GM12878 (cell line): ENCODE measurements at regions not wholly inside any gene's neighbourhood (a gene's known extent, or its start where the extent isn't known, plus 50 kb on each side); places are given as distances from the start of the nearest gene placed in this dataset.

Experiments
- ATF7 ChIP-seq: fragments of 450-650 bp; IDR thresholded peaks from 2 replicates; pipeline ENCODE4 v1.6.1; 2016; ENCODE audit warnings: low read depth, mild to moderate bottlenecking
- MYC ChIP-seq: IDR thresholded peaks from 2 replicates; pipeline ENCODE4 v1.6.1; 2011; ENCODE audit warnings: mild to moderate bottlenecking, low read length, moderate library complexity, inconsistent platforms; ENCODE audit not compliant: insufficient read depth, insufficient replicate concordance, insufficient read length, severe bottlenecking
- NFYB ChIP-seq: IDR thresholded peaks from 2 replicates; pipeline ENCODE4 v1.6.1; 2011; ENCODE audit warnings: low read depth, mild to moderate bottlenecking, low read length, improper control_type of control experiment, moderate library complexity; ENCODE audit not compliant: insufficient read depth
- SPI1 ChIP-seq: IDR thresholded peaks from 2 replicates; pipeline ENCODE4 v1.6.1; 2011; ENCODE audit warnings: low read depth, mild to moderate bottlenecking, low read length, moderate library complexity, borderline replicate concordance; ENCODE audit not compliant: insufficient read depth
- TAF1 ChIP-seq: IDR thresholded peaks from 2 replicates; pipeline ENCODE4 v1.6.1; 2011; ENCODE audit warnings: mild to moderate bottlenecking, low read depth, low read length, borderline replicate concordance
- TF ChIP-seq, protein P1 (sequence below): fragments of 450-650 bp; IDR thresholded peaks from 2 replicates; pipeline ENCODE4 v1.6.1; 2016; ENCODE audit warnings: mild to moderate bottlenecking
- TF ChIP-seq, protein P2 (sequence below): fragments of 450-650 bp; formaldehyde crosslinking; IDR thresholded peaks from 2 replicates; pipeline ENCODE4 v1.5.0; 2022; ENCODE audit warnings: mild to moderate bottlenecking, missing genetic modification characterization
- TF ChIP-seq, protein P3 (sequence below): IDR thresholded peaks from 2 replicates; pipeline ENCODE4 v1.6.1; 2011; ENCODE audit warnings: low read depth, low read length, improper control_type of control experiment, borderline replicate concordance

DNA sequence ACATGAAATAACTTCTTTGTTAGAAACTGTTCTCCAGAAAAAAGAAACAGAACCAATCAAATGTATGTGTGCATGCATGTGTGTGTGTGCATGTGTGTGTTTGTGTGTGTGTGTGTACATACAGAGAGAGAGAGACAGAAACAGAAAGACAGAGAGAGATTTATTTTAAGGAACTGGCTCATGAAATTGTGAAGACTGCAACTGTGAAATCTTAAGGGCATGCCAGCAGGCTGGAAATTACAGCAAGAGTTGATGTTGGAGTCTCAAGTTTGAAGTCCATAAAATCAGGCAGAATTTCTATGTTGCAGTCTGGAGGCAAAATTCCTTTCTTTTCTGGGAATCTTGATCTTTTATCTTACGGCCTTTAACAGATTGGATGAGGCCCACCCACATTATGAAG lies 168.9 kb upstream of the CDH20 start:
- TF ChIP-seq SPI1 (no peak), NFYB (no peak), ATF7 (no peak), MYC (no peak), TAF1 (no peak)
- TF ChIP-seq, protein P1, sequence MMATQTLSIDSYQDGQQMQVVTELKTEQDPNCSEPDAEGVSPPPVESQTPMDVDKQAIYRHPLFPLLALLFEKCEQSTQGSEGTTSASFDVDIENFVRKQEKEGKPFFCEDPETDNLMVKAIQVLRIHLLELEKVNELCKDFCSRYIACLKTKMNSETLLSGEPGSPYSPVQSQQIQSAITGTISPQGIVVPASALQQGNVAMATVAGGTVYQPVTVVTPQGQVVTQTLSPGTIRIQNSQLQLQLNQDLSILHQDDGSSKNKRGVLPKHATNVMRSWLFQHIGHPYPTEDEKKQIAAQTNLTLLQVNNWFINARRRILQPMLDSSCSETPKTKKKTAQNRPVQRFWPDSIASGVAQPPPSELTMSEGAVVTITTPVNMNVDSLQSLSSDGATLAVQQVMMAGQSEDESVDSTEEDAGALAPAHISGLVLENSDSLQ: no peak
- TF ChIP-seq, protein P2, sequence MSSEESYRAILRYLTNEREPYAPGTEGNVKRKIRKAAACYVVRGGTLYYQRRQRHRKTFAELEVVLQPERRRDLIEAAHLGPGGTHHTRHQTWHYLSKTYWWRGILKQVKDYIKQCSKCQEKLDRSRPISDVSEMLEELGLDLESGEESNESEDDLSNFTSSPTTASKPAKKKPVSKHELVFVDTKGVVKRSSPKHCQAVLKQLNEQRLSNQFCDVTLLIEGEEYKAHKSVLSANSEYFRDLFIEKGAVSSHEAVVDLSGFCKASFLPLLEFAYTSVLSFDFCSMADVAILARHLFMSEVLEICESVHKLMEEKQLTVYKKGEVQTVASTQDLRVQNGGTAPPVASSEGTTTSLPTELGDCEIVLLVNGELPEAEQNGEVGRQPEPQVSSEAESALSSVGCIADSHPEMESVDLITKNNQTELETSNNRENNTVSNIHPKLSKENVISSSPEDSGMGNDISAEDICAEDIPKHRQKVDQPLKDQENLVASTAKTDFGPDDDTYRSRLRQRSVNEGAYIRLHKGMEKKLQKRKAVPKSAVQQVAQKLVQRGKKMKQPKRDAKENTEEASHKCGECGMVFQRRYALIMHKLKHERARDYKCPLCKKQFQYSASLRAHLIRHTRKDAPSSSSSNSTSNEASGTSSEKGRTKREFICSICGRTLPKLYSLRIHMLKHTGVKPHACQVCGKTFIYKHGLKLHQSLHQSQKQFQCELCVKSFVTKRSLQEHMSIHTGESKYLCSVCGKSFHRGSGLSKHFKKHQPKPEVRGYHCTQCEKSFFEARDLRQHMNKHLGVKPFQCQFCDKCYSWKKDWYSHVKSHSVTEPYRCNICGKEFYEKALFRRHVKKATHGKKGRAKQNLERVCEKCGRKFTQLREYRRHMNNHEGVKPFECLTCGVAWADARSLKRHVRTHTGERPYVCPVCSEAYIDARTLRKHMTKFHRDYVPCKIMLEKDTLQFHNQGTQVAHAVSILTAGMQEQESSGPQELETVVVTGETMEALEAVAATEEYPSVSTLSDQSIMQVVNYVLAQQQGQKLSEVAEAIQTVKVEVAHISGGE (CRISPR knock-in tag): no peak
- TF ChIP-seq, protein P3, sequence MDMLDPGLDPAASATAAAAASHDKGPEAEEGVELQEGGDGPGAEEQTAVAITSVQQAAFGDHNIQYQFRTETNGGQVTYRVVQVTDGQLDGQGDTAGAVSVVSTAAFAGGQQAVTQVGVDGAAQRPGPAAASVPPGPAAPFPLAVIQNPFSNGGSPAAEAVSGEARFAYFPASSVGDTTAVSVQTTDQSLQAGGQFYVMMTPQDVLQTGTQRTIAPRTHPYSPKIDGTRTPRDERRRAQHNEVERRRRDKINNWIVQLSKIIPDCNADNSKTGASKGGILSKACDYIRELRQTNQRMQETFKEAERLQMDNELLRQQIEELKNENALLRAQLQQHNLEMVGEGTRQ: no peak
